ENCODE measurements at regions not wholly inside any gene's neighbourhood (a gene's known extent, or its start where the extent isn't known, plus 50 kb on each side); places are given as distances from the start of the nearest gene placed in this dataset.

DNA sequence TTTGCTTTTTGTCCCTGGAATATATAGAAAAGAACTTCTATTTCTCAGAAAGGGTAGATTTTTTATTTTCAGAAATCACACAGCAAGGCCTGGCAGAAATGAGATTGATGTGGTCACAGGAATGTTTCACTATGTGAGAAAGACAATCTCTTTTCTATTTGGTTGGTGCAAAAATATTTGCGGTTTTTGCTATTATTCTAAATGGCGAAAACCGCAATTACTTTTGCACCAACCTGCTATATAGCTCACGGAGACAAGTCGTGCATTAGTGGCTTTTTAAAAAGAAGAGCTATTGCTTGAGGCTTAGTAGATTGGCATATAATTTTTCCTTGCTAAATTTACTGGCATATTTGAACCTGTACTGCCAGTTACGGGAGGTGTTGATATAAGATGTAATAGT, 100.4 kb downstream of the ITM2A start:
- TF ChIP-seq, protein P1, sequence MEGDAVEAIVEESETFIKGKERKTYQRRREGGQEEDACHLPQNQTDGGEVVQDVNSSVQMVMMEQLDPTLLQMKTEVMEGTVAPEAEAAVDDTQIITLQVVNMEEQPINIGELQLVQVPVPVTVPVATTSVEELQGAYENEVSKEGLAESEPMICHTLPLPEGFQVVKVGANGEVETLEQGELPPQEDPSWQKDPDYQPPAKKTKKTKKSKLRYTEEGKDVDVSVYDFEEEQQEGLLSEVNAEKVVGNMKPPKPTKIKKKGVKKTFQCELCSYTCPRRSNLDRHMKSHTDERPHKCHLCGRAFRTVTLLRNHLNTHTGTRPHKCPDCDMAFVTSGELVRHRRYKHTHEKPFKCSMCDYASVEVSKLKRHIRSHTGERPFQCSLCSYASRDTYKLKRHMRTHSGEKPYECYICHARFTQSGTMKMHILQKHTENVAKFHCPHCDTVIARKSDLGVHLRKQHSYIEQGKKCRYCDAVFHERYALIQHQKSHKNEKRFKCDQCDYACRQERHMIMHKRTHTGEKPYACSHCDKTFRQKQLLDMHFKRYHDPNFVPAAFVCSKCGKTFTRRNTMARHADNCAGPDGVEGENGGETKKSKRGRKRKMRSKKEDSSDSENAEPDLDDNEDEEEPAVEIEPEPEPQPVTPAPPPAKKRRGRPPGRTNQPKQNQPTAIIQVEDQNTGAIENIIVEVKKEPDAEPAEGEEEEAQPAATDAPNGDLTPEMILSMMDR (IDR thresholded peaks at IDR 0.05 in 8 of 11, conservative IDR thresholded peaks at IDR 0.05 in 3 of 11) = no peak
- no peak for TF ChIP-seq POLR2A (IDR thresholded peaks at IDR 0.05)

Measured in spleen (tissue), 7 donors.